Globus pallidus (tissue), 1 donor: ENCODE measurements at regions not wholly inside any gene's neighbourhood (a gene's known extent, or its start where the extent isn't known, plus 50 kb on each side); places are given as distances from the start of the nearest gene placed in this dataset.
"Not testable (repeated sequence)": the region's sequence is repeated elsewhere in the genome, so short reads cannot be mapped to it uniquely, and the experiment has no call there.

Source experiments
- DNase-seq: peaks from one replicate; pipeline ENCODE4 v3.0.0-alpha.2; 2015; ENCODE audit warnings: low spot score

GRCh38 chr3:67064105-67064504 lies 66.0 kb downstream of the KBTBD8 start:
- DNase-seq, result no peak

GRCh38 chr3:67067251-67067650 lies 69.1 kb downstream of the KBTBD8 start:
- no peak for DNase-seq

- not testable (repeated sequence) for DNase-seq
These were observed 74.5 kb downstream of the KBTBD8 start for GRCh38 chr3:67072640-67073039.

GRCh38 chr3:67073812-67074211 lies 75.7 kb downstream of the KBTBD8 start:
- no peak for DNase-seq

GRCh38 chr3:67075295-67075694 lies 77.2 kb downstream of the KBTBD8 start:
- no peak for DNase-seq

GRCh38 chr3:67076607-67077006 lies 78.5 kb downstream of the KBTBD8 start:
- no peak for DNase-seq

GRCh38 chr3:67077656-67078055 lies 79.5 kb downstream of the KBTBD8 start:
- DNase-seq, result no peak

- DNase-seq, result no peak
These were observed 84.5 kb downstream of the KBTBD8 start for GRCh38 chr3:67082533-67083024.

GRCh38 chr3:67083277-67083676 lies 85.2 kb downstream of the KBTBD8 start:
- DNase-seq, result no peak

GRCh38 chr3:67087788-67088187 lies 89.7 kb downstream of the KBTBD8 start:
- no peak for DNase-seq

- DNase-seq, result no peak
These were observed 92.4 kb downstream of the KBTBD8 start for GRCh38 chr3:67090474-67090873.

- DNase-seq, result no peak
These were observed 95.2 kb downstream of the KBTBD8 start for GRCh38 chr3:67093305-67093704.

GRCh38 chr3:67094167-67094566 lies 96.1 kb downstream of the KBTBD8 start:
- no peak for DNase-seq

- no peak for DNase-seq
These were observed 96.7 kb downstream of the KBTBD8 start for GRCh38 chr3:67094774-67095173.

- DNase-seq, result no peak
These were observed 106.3 kb downstream of the KBTBD8 start for GRCh38 chr3:67104388-67104787.

- DNase-seq, result no peak
These were observed 108.8 kb downstream of the KBTBD8 start for GRCh38 chr3:67106874-67107273.

GRCh38 chr3:67109651-67110204 lies 111.6 kb downstream of the KBTBD8 start:
- DNase-seq, result peak; percentile 10

GRCh38 chr3:67113802-67114407 lies 115.8 kb downstream of the KBTBD8 start:
- DNase-seq, result peak; percentile 79

- DNase-seq, result no peak
These were observed 120.0 kb downstream of the KBTBD8 start for GRCh38 chr3:67118122-67118521.

GRCh38 chr3:67118635-67119034 lies 120.5 kb downstream of the KBTBD8 start:
- DNase-seq, result no peak

GRCh38 chr3:67123914-67124313 lies 125.8 kb downstream of the KBTBD8 start:
- no peak for DNase-seq

- DNase-seq, result no peak
These were observed 129.1 kb downstream of the KBTBD8 start for GRCh38 chr3:67127254-67127653.

- no peak for DNase-seq
These were observed 144.3 kb downstream of the KBTBD8 start for GRCh38 chr3:67142432-67142831.

GRCh38 chr3:67145738-67146137 lies 147.6 kb downstream of the KBTBD8 start:
- DNase-seq, result no peak
